ENCODE measurements at regions not wholly inside any gene's neighbourhood (a gene's known extent, or its start where the extent isn't known, plus 50 kb on each side); places are given as distances from the start of the nearest gene placed in this dataset. TPM values are rescaled to one million over a fixed set of nuclear protein-coding genes. Genes with fewer than 3 reads are reported as not detected.

DNA sequence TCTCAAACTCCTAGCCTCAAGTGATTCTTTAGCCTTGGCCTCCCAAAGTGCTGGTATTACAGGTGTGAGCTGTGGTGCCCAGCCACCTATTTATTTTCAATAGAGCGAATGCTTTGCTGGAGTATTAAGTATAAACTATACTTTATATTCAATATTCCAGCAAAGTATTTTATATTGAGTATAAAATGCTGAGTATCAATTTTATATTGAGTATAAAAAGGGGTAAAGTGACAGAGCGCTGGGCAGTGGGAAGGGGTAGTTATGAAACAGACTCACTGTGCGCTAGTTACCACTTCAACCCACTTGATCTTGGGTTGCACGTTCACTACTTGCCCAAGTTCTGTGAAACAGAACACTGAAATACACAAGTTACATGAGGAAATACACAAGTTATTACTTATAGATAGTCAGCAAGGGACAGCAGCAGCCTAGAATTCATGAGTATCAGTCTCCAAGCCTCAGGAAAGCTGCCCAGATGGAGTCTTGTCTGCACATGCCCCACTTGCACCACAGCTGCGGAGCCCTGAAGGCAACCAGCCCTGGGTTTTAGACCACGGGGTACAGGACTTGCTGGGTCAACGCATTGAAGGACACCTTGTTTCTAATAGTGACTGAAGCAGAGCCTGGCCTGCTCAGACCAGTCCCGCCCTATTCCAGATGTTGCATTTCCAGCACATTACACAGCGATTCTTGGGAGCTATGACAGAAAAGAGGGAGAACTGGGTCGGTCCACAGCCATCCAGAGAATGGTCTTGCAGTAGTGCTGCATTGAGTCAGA, 51.6 kb upstream of the SYT13 start:
- H3K27ac ChIP-seq (ENCODE audit: low read depth, low read length, poor library complexity, severe bottlenecking) = no peak overlapping the region
- H3K9me2 ChIP-seq (ENCODE audit: insufficient read depth, low read length) = no peaks in the 10 kb centered on the region
- no peaks in the 10 kb centered on the region for H4K20me1 ChIP-seq (ENCODE audit: insufficient read depth, low read length)
- H3K4me3 ChIP-seq (ENCODE audit: low read depth, low read length, poor library complexity, severe bottlenecking) = no peak overlapping the region
- intact Hi-C loops (cut with micrococcal nuclease; ENCODE audit: unreplicated experiment) = loop anchor here (5.0 kb wide), 1 partner anchor 410 kb away; no protein-coding TSS in a partner anchor
- no peak overlapping the region for H2AFZ ChIP-seq (ENCODE audit: low read length)
- no peak for TF ChIP-seq EZH2phosphoT487 (IDR thresholded peaks at IDR 0.05; ENCODE audit: borderline replicate concordance, low read depth, low read length)
- TF ChIP-seq, protein P1, sequence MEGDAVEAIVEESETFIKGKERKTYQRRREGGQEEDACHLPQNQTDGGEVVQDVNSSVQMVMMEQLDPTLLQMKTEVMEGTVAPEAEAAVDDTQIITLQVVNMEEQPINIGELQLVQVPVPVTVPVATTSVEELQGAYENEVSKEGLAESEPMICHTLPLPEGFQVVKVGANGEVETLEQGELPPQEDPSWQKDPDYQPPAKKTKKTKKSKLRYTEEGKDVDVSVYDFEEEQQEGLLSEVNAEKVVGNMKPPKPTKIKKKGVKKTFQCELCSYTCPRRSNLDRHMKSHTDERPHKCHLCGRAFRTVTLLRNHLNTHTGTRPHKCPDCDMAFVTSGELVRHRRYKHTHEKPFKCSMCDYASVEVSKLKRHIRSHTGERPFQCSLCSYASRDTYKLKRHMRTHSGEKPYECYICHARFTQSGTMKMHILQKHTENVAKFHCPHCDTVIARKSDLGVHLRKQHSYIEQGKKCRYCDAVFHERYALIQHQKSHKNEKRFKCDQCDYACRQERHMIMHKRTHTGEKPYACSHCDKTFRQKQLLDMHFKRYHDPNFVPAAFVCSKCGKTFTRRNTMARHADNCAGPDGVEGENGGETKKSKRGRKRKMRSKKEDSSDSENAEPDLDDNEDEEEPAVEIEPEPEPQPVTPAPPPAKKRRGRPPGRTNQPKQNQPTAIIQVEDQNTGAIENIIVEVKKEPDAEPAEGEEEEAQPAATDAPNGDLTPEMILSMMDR (conservative IDR thresholded peaks at IDR 0.05; ENCODE audit: low read length) = no peak
- H3K4me2 ChIP-seq (ENCODE audit: low read length) = no peak overlapping the region
- no peaks in the 10 kb centered on the region for H3K79me2 ChIP-seq (ENCODE audit: insufficient read depth, low read depth, low read length)
- H3K4me1 ChIP-seq (ENCODE audit: insufficient read depth, low read length, poor library complexity, severe bottlenecking) = peaks cover 41% of the 10 kb centered on the region
- no TSS peak for BruUV-seq (replicated peaks)
- no peaks in the 10 kb centered on the region for H3K9me3 ChIP-seq (ENCODE audit: low read length)
- CTCF ChIA-PET (ENCODE audit: unreplicated experiment) = no interaction called here
- no peak for DNase-seq (ENCODE audit: low spot score)
- no peaks in the 10 kb centered on the region for H3K36me3 ChIP-seq (ENCODE audit: insufficient read depth, low read length)
- POLR2A ChIA-PET = no interaction called here

DNA sequence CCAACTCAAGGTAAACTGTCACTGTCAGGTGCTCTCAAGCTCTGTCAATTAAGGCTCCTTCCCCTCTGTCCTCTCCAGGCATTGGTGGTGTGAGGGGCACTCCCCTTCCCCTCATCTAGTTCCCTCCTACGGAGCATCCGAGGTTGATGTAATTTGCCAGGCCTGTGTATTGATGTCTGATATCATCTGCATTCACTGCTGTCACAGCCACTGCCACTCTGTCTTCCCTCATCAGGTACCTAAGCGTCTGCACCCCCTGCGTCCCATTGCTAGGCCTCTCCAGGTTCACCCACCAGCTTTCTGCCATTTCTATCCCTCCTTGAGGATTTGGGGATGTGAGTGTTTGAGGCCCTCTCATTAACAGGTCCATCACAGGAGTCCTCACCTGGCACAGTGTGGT, 50.0 kb upstream of the SYT13 start:
- H3K4me3 ChIP-seq (ENCODE audit: low read depth, low read length, poor library complexity, severe bottlenecking) = no peak overlapping the region
- H3K79me2 ChIP-seq (ENCODE audit: insufficient read depth, low read depth, low read length) = no peaks in the 10 kb centered on the region
- intact Hi-C loops (cut with micrococcal nuclease; ENCODE audit: unreplicated experiment) = loop anchor here (5.0 kb wide), 1 partner anchor 409 kb away; no protein-coding TSS in a partner anchor
- TF ChIP-seq, protein P1 (conservative IDR thresholded peaks at IDR 0.05; ENCODE audit: low read length) = no peak
- TF ChIP-seq EZH2phosphoT487 (IDR thresholded peaks at IDR 0.05; ENCODE audit: borderline replicate concordance, low read depth, low read length) = no peak
- no peaks in the 10 kb centered on the region for H3K36me3 ChIP-seq (ENCODE audit: insufficient read depth, low read length)
- no peak overlapping the region for H3K27ac ChIP-seq (ENCODE audit: low read depth, low read length, poor library complexity, severe bottlenecking)
- H3K9me2 ChIP-seq (ENCODE audit: insufficient read depth, low read length) = no peaks in the 10 kb centered on the region
- H3K4me2 ChIP-seq (ENCODE audit: low read length) = 0 out of 2 replicates have a peak overlapping the region, but pooled peaks have one; percentile 8
- no peaks in the 10 kb centered on the region for H3K9me3 ChIP-seq (ENCODE audit: low read length)
- ChIA-PET POLR2A (no interaction called here), CTCF (ENCODE audit: unreplicated experiment) (interaction anchor here (0.6 kb wide), 1 partner anchor 602 kb away, joined by 5 read pairs; no protein-coding TSS in a partner anchor)
- peak; percentile 45 for DNase-seq (ENCODE audit: low spot score)
- peaks cover 41% of the 10 kb centered on the region for H3K4me1 ChIP-seq (ENCODE audit: insufficient read depth, low read length, poor library complexity, severe bottlenecking)
- peak overlapping the region; percentile 7; the same call in 1 of the 2 replicates for H2AFZ ChIP-seq (ENCODE audit: low read length)
- no peaks in the 10 kb centered on the region for H4K20me1 ChIP-seq (ENCODE audit: insufficient read depth, low read length)
- no TSS peak for BruUV-seq (replicated peaks)

Small RNA genes lying in the stretch of these regions (small RNA-seq; reads per million reads assigned to genes)
- gene AC103855.4 = not detected
